ENCODE measurements at regions not wholly inside any gene's neighbourhood (a gene's known extent, or its start where the extent isn't known, plus 50 kb on each side); places are given as distances from the start of the nearest gene placed in this dataset.

GRCh38 chr11:110779108-110779507 lies 66.9 kb upstream of the ARHGAP20 start:
- TF ChIP-seq, protein P1, sequence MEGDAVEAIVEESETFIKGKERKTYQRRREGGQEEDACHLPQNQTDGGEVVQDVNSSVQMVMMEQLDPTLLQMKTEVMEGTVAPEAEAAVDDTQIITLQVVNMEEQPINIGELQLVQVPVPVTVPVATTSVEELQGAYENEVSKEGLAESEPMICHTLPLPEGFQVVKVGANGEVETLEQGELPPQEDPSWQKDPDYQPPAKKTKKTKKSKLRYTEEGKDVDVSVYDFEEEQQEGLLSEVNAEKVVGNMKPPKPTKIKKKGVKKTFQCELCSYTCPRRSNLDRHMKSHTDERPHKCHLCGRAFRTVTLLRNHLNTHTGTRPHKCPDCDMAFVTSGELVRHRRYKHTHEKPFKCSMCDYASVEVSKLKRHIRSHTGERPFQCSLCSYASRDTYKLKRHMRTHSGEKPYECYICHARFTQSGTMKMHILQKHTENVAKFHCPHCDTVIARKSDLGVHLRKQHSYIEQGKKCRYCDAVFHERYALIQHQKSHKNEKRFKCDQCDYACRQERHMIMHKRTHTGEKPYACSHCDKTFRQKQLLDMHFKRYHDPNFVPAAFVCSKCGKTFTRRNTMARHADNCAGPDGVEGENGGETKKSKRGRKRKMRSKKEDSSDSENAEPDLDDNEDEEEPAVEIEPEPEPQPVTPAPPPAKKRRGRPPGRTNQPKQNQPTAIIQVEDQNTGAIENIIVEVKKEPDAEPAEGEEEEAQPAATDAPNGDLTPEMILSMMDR (IDR thresholded peaks at IDR 0.05): no peak
- no peaks in the 10 kb centered on the region for H3K4me1 Mint-ChIP-seq
- H3K4me3 Mint-ChIP-seq: no peak overlapping the region
- H3K36me3 Mint-ChIP-seq (ENCODE audit: low read depth): no peaks in the 10 kb centered on the region
- H3K9me3 Mint-ChIP-seq: peaks cover 6% of the 10 kb centered on the region
- H3K27me3 Mint-ChIP-seq (ENCODE audit: low read depth, poor library complexity): peaks cover 5% of the 10 kb centered on the region
- no peak overlapping the region for H3K27ac Mint-ChIP-seq
- no peak for DNase-seq

GRCh38 chr11:110778343-110778742 lies 66.1 kb upstream of the ARHGAP20 start:
- Mint-ChIP-seq H3K27ac (no peak overlapping the region), H3K9me3 (peaks cover 6% of the 10 kb centered on the region), H3K4me3 (no peak overlapping the region), H3K4me1 (no peaks in the 10 kb centered on the region), H3K36me3 (ENCODE audit: low read depth) (no peaks in the 10 kb centered on the region), H3K27me3 (ENCODE audit: low read depth, poor library complexity) (peaks cover 5% of the 10 kb centered on the region)
- DNase-seq: no peak
- TF ChIP-seq, protein P1 (IDR thresholded peaks at IDR 0.05): no peak

DNA sequence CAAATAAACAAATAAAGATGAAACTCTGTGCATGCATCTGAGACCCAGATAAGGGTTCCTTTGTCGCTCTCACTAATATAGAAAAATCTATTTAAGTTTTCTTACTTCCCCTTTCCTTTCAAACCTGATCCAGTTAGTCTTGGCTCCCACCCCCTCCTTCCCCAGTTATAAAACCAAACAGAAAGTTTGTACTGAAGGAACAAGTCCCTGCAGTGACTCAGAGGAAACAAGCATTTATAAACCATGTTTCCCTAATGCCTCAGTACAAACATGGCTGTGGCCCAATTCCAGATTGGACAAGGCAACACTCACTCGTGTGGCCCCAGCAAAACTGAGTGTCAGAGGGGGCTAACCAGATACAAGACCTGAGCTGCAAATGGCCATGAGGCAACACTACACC lies 65.5 kb upstream of the ARHGAP20 start:
- H3K27ac Mint-ChIP-seq: no peak overlapping the region
- no peak overlapping the region for H3K4me3 Mint-ChIP-seq
- DNase-seq: no peak
- TF ChIP-seq, protein P1 (IDR thresholded peaks at IDR 0.05): no peak
- H3K27me3 Mint-ChIP-seq (ENCODE audit: low read depth, poor library complexity): peaks cover 5% of the 10 kb centered on the region
- H3K4me1 Mint-ChIP-seq: no peaks in the 10 kb centered on the region
- no peaks in the 10 kb centered on the region for H3K36me3 Mint-ChIP-seq (ENCODE audit: low read depth)
- peaks cover 6% of the 10 kb centered on the region for H3K9me3 Mint-ChIP-seq

- Mint-ChIP-seq H3K36me3 (ENCODE audit: low read depth) (no peaks in the 10 kb centered on the region), H3K4me3 (no peak overlapping the region), H3K9me3 (peaks cover 6% of the 10 kb centered on the region), H3K4me1 (no peaks in the 10 kb centered on the region), H3K27me3 (ENCODE audit: low read depth, poor library complexity) (peaks cover 5% of the 10 kb centered on the region), H3K27ac (no peak overlapping the region)
- TF ChIP-seq, protein P1 (IDR thresholded peaks at IDR 0.05): no peak
- no peak for DNase-seq
These were observed 63.8 kb upstream of the ARHGAP20 start for GRCh38 chr11:110776081-110776480.

DNA sequence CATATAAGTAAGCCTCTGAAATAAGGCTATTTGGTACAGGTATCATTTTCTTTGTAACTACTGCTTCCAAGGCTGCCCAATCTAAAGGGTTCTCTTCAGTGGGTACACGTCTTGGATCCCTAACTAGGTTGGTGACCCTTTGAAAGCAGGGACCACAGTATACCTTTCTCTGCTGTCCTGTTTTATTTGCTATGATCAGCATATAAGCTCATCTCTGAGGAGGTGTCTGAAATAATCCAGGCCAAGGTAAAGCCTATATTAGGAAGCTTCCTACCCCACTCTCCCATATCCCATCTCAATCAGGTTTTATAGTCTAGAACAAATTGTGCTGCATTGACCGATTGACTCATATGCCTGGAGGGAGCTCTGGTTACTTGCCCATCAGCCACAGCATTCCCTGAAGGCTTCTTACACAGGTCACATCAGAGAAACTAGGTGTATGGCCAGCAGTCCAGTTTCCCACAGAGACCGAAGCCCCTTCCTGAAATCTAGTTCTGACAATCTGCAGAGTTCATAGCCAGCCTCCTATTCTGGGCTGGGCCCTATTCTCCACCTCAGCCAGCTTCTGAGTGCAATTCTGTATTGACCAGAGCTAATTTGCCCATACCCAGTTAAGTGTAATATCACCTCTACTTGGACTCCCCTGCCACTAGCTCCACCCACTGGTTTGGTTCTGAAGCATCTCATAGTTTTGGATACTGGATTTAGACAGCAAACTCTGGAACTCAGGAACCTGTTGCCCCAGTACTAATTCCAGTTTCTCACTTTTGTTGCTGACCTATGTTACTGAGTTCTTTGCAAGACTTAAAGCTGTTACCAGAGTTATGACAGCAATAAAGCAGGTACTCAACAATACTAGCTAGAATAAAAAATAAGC lies 62.1 kb upstream of the ARHGAP20 start:
- no peak overlapping the region for H3K27ac Mint-ChIP-seq
- H3K4me3 Mint-ChIP-seq: no peak overlapping the region
- peaks cover 6% of the 10 kb centered on the region for H3K9me3 Mint-ChIP-seq
- H3K27me3 Mint-ChIP-seq (ENCODE audit: low read depth, poor library complexity): peaks cover 7% of the 10 kb centered on the region
- H3K4me1 Mint-ChIP-seq: no peaks in the 10 kb centered on the region
- no peak for DNase-seq
- TF ChIP-seq, protein P1 (IDR thresholded peaks at IDR 0.05): no peak
- H3K36me3 Mint-ChIP-seq (ENCODE audit: low read depth): no peaks in the 10 kb centered on the region

- peaks cover 4% of the 10 kb centered on the region for H3K27me3 Mint-ChIP-seq (ENCODE audit: low read depth, poor library complexity)
- DNase-seq: no peak
- no peak overlapping the region for H3K4me3 Mint-ChIP-seq
- no peak overlapping the region for H3K27ac Mint-ChIP-seq
- no peaks in the 10 kb centered on the region for H3K36me3 Mint-ChIP-seq (ENCODE audit: low read depth)
- H3K4me1 Mint-ChIP-seq: no peaks in the 10 kb centered on the region
- peaks cover 3% of the 10 kb centered on the region for H3K9me3 Mint-ChIP-seq
- TF ChIP-seq, protein P1 (IDR thresholded peaks at IDR 0.05): no peak
These were observed 61.2 kb upstream of the ARHGAP20 start for GRCh38 chr11:110773442-110773841.
